HG03159 (cell line): ENCODE measurements at regions not wholly inside any gene's neighbourhood (a gene's known extent, or its start where the extent isn't known, plus 50 kb on each side); places are given as distances from the start of the nearest gene placed in this dataset.

Experiments
- ATAC-seq: cut with Tn5 transposase; IDR thresholded peaks from one replicate; pipeline ENCODE4 v1.9.1; 2021; ENCODE audit warnings: mild to moderate bottlenecking, moderate library complexity; ENCODE audit not compliant: unreplicated experiment

- peak; percentile 47 for ATAC-seq
These were observed 364.3 kb downstream of the RNF144A start for GRCh38 chr2:7281231-7282201.

GRCh38 chr2:7286120-7286519 lies 368.9 kb downstream of the RNF144A start:
- no peak for ATAC-seq

- ATAC-seq: no peak
These were observed 371.3 kb downstream of the RNF144A start for GRCh38 chr2:7288484-7288883.

DNA sequence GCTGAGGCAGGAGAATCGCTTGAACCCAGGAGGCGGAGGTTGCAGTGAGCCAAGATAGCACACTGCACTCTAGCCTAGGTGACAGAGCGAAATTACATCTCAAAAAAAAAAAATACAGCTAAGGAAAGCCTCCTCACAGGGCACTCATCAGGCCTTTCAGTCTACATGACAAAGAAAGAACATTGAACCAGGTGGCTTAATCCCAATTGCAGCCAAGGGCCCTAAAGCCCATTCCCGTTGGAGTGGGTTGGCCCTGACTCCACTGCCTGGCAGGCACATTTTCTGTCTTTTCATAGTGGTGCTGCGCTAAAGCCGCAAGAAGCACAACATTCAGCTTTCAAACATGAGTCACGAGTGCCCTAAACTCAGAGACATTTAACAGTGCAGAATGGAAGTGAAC lies 372.5 kb downstream of the RNF144A start:
- ATAC-seq: no peak

GRCh38 chr2:7292154-7292691 lies 375.0 kb downstream of the RNF144A start:
- no peak for ATAC-seq

DNA sequence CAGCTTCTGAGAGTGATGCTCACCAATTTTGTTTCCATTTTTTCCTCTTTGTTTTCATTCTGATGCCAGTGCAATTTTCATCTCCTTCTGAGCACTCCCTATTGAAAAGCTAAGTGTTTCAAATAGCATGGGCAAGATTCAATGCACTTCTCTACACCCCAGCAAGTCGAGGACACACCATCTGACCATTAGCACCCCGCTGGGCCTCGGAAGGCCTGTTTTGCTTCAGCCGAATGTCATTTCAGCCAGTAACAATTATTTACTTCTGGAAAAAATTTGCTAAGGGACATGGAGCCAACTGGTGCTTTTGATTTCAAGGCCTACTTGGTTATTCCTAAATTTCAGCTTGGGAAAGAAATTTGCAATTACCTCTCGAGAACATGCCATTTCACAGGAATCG lies 392.4 kb downstream of the RNF144A start:
- ATAC-seq: no peak

GRCh38 chr2:7324706-7325105 lies 407.5 kb downstream of the RNF144A start:
- ATAC-seq: no peak

- ATAC-seq: no peak
These were observed 408.0 kb downstream of the RNF144A start for GRCh38 chr2:7325186-7325585.

GRCh38 chr2:7329465-7329864 lies 412.3 kb downstream of the RNF144A start:
- ATAC-seq: no peak

GRCh38 chr2:7333189-7333765 lies 416.1 kb downstream of the RNF144A start:
- ATAC-seq: no peak

DNA sequence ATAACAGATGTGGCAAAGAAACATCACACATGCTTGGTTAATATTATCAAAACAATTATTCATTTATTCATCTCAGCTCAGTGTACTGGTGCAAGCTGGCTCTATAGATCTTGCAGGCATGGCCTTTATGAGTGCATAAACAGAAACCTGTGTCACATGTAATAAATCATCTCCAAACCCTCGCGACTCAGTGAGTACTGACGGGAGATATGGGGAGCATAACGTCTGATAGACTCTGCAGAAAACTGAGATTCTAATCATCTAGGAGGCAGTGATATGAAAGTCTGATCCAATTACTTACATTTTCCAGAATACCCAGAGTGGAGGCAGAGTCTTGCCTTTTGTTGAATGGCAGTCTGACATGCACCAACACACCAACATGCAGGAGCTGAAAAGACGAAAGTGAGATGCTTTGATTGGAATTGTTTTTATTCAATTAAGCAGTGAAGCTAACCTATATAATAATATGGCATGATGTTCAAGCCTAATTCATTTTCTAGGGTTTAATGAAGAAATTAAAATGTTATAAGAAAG lies 416.8 kb downstream of the RNF144A start:
- ATAC-seq: no peak

- no peak for ATAC-seq
These were observed 421.7 kb downstream of the RNF144A start for GRCh38 chr2:7338961-7339360.

GRCh38 chr2:7346336-7346735 lies 429.1 kb downstream of the RNF144A start:
- no peak for ATAC-seq

DNA sequence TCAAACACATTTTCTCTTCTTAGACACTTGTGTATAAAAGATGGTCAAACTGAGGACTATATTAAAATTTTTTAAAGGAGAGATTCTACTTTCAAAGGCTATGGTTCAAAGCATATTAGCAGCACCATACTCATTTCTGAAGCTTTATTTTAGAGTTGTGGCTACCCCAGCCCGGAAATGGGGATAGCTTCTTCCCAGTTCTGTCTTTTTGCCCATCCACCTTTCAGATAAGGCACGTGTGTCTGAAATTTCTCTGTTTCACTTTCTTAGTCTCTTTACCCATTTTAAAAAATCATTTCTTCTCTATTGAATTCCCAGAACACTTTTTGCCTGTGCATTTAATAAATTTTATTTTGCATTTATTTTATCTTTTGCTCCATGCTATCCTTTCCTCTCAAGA lies 431.5 kb downstream of the RNF144A start:
- ATAC-seq: peak; percentile 68

GRCh38 chr2:7352191-7352590 lies 435.0 kb downstream of the RNF144A start:
- ATAC-seq: no peak

GRCh38 chr2:7353571-7353970 lies 436.4 kb downstream of the RNF144A start:
- no peak for ATAC-seq

DNA sequence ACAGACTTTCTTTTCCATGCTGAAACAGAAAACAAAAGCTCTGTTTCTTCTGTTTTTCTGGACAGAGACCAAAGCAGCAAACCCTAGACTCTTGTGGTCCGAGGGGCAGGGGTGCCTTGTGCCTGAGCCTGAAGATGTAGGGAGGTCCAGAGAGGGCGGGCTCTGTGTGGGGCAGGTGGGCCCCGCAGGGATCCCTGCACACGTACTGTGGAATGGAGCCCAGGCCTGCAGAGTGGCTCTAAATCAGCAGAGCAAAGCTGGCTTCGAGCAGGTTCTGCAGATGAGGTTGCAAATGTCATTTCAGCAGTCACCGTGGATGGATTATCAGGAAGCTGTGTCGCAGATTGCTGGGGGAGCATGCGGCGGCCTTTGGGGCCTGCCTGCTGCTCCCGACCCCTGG lies 438.6 kb downstream of the RNF144A start:
- no peak for ATAC-seq

DNA sequence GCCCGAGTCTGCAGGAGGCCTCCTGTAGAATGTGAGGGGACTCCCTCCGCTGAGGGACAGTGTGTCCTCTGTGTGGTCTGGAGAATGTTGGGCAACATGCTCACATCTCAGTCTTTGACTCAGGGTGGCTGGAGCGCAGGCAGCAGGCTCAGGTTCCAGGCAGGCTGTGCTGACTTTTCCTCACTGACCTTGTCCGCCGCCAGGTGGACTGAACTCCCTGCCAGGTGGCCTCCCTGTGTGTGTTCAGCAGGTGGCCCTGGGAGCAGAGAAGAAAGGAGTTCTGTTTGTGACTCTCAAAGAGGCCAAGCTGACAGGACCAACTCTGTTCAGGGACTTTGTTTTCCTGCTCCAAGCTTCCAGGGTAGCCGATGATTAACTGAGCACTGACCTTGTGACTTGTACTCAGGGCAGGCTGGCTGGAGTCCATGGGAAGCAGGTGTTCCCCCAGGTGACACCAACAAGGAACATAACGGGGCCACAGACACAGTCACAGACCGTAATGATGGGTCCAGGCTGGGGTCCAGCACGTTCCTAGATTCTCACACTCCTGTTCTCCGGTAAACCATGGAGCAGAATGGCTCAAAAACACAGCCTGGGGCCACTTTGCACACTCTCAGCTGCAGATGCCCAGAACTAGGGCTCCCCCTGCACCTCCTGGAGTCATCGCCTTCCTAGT lies 439.8 kb downstream of the RNF144A start:
- ATAC-seq: no peak

DNA sequence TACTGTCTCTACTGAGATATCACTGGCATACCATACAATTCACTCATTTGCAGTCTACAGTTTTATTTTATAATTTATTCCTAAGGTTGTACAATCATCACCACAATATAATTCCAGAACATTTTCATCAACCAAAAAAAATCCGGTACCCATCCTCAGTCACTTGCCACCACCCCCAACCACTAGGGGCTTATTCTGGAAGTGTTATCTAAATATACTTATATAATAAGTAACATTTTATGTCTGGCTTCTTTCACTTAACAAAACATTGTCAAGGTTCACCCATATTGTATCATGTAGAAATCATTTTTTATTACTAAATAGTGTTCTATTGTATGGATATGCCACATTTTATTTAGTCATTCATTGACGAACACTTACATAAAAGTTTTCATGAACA lies 440.8 kb downstream of the RNF144A start:
- no peak for ATAC-seq

GRCh38 chr2:7358865-7359447 lies 441.7 kb downstream of the RNF144A start:
- no peak for ATAC-seq

DNA sequence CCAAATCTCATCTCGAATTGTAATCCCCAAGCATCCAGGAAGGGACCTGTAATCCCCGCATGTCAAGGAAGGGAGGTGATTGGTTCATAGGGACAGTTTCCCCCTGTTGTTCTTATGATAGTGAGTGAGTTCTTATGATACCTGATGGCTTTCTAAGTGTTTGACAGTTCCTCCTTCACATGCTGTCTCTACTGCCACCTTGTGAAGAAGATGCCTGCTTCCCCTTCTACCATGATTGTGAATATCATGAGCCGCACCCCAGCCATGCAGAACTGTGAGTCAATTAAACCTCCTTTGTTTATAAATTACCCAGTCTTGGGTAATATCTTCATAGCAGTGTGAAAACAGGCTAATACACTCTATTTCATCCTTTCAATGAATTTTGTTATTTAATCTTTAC lies 446.7 kb downstream of the RNF144A start:
- no peak for ATAC-seq
